Endothelial cell of umbilical vein (primary cell): ENCODE measurements at regions not wholly inside any gene's neighbourhood (a gene's known extent, or its start where the extent isn't known, plus 50 kb on each side); places are given as distances from the start of the nearest gene placed in this dataset.

Experiments
- BruUV-seq: library from RNA; stranded (reverse); fragments of 400-500 nt; replicated peaks from 2 replicates; lab custom pipeline; 2021; lab: Mats Ljungman, UMichigan
- CTCF ChIA-PET: fragments of 300-600, 350-600 bp; sonication (Branson Sonifier 250); formaldehyde crosslinking; loops from one replicate; lab custom pipeline; 2021; ENCODE audit warnings: antibody characterized with exemption, inconsistent platforms; lab: Charles Lee
- POLR2A ChIA-PET: fragments of 300-600, 350-600 bp; sonication (Branson Sonifier 250); formaldehyde crosslinking; loops from one replicate; lab custom pipeline; 2021; ENCODE audit warnings: antibody characterized with exemption, inconsistent platforms; lab: Charles Lee
- DNase-seq: peaks from one replicate; pipeline ENCODE4 v3.0.0-alpha.2; 2011; ENCODE audit warnings: low read depth, low spot score
- FAIRE-seq: peaks from 2 replicates; lab custom pipeline; 2011; peaks lifted over from hg19 to GRCh38; lab: Jason Lieb, UNC
- H2AFZ ChIP-seq: 2 replicates; pipeline ENCODE4 v1.6.0; 2012; ENCODE audit warnings: low read depth, low read length, control low read depth, inconsistent platforms
- H3K27ac ChIP-seq: 2 replicates; pipeline ENCODE4 v1.5.1; 2011; ENCODE audit warnings: low read depth, mild to moderate bottlenecking, control low read depth, low read length, moderate library complexity; ENCODE audit not compliant: insufficient read depth
- H3K27me3 ChIP-seq, 2 experiments: 2 replicates each; pipeline versions ENCODE4 v1.6.0 to v1.6.1; 2011; ENCODE audit warnings: low read length in 2 of 2, mixed read lengths in 1 of 2; ENCODE audit not compliant: control insufficient read depth in 2 of 2, insufficient read depth in 2 of 2
- H3K36me3 ChIP-seq, 2 experiments: 2 replicates in 1 of 2; 3 replicates in 1 of 2; pipeline ENCODE4 v1.5.1; 2011; ENCODE audit warnings: low read length in 2 of 2, mild to moderate bottlenecking in 1 of 2, moderate library complexity in 1 of 2; ENCODE audit not compliant: control insufficient read depth in 2 of 2, insufficient read depth in 2 of 2; ENCODE audit errors: extremely low read depth in 1 of 2
- H3K4me1 ChIP-seq: 3 replicates; pipeline ENCODE4 v1.5.1; 2011; ENCODE audit warnings: mild to moderate bottlenecking, low read length; ENCODE audit not compliant: control insufficient read depth, insufficient read depth; ENCODE audit errors: extremely low read depth
- H3K4me2 ChIP-seq: 2 replicates; pipeline ENCODE4 v1.6.1; 2011; ENCODE audit warnings: low read length, control low read depth, mixed read lengths; ENCODE audit not compliant: insufficient read depth
- H3K4me3 ChIP-seq, 3 experiments: fragments of 200-600 bp in 1 of 3; sonication (generic), shearing (Covaris generic) in 1 of 3; replicated peaks in 1 of 3; 2 replicates each; pipeline ENCODE4 v1.5.1; 2011 to 2016; ENCODE audit warnings: control low read depth in 3 of 3, low read length in 3 of 3, mild to moderate bottlenecking in 2 of 3, inconsistent platforms in 1 of 3, low read depth in 1 of 3, moderate library complexity in 1 of 3; ENCODE audit not compliant: insufficient read depth in 1 of 3
- H3K79me2 ChIP-seq: 2 replicates; pipeline ENCODE4 v1.6.0; 2012; ENCODE audit warnings: low read length, inconsistent platforms; ENCODE audit not compliant: control insufficient read depth, insufficient read depth
- H3K9ac ChIP-seq: replicated peaks from 2 replicates; pipeline ENCODE3; 2011; ENCODE audit warnings: low read length, control low read depth; ENCODE audit not compliant: insufficient read depth; ENCODE audit errors: extremely low read depth
- H3K9me1 ChIP-seq: replicated peaks from 3 replicates; pipeline ENCODE4 v1.6.0; 2011; ENCODE audit warnings: mild to moderate bottlenecking, low read length; ENCODE audit not compliant: control insufficient read depth, insufficient read depth; ENCODE audit errors: extremely low read depth
- H3K9me3 ChIP-seq: replicated peaks from 2 replicates; pipeline ENCODE4 v1.5.1; 2012; ENCODE audit warnings: low read length, inconsistent platforms; ENCODE audit not compliant: control insufficient read depth, insufficient read depth
- H4K20me1 ChIP-seq: replicated peaks from 2 replicates; pipeline ENCODE3; 2011; ENCODE audit warnings: mild to moderate bottlenecking, low read length; ENCODE audit not compliant: control insufficient read depth, insufficient read depth; ENCODE audit errors: extremely low read depth
- CTCF ChIP-seq, 2 donors: IDR thresholded peaks; 1 replicate in 1 of 2; 2 replicates in 1 of 2; pipeline ENCODE4 v1.5.1; 2011; ENCODE audit warnings: low read length in 2 of 2, mild to moderate bottlenecking in 2 of 2, moderate library complexity in 2 of 2, control low read depth in 1 of 2, inconsistent platforms in 1 of 2, low read depth in 1 of 2; ENCODE audit not compliant: insufficient read depth in 1 of 2; ENCODE audit errors: extremely low read depth in 1 of 2
- EZH2 ChIP-seq: IDR thresholded peaks from 2 replicates; pipeline ENCODE4 v1.6.1; 2012; ENCODE audit warnings: borderline replicate concordance, low read depth, mild to moderate bottlenecking, moderate library complexity, low read length, inconsistent platforms; ENCODE audit not compliant: severe bottlenecking
- FOS ChIP-seq: IDR thresholded peaks from 2 replicates; pipeline ENCODE4 v1.6.1; 2011; ENCODE audit warnings: mild to moderate bottlenecking, low read length, moderate library complexity, borderline replicate concordance; ENCODE audit not compliant: insufficient read depth
- GATA2 ChIP-seq: IDR thresholded peaks from 2 replicates; pipeline ENCODE4 v1.7.0; 2011; ENCODE audit warnings: low read depth, mild to moderate bottlenecking, moderate library complexity, mixed read lengths, low read length; ENCODE audit not compliant: insufficient read length, insufficient read depth
- JUN ChIP-seq: IDR thresholded peaks from 2 replicates; pipeline ENCODE4 v1.6.1; 2011; ENCODE audit warnings: borderline replicate concordance, low read depth; ENCODE audit not compliant: insufficient read length, insufficient read depth
- MYC ChIP-seq: IDR thresholded peaks from one replicate; pipeline ENCODE4 v1.6.1; 2011; ENCODE audit warnings: mild to moderate bottlenecking, low read depth, low read length
- POLR2A ChIP-seq: IDR thresholded peaks from 2 replicates; pipeline ENCODE4 v1.6.1; 2012; ENCODE audit warnings: low read depth, mild to moderate bottlenecking, control low read depth, low read length
- POLR2AphosphoS5 ChIP-seq: IDR thresholded peaks from 2 replicates; pipeline ENCODE4 v1.6.1; 2012; ENCODE audit warnings: low read depth, mild to moderate bottlenecking, control low read depth, low read length, moderate library complexity; ENCODE audit not compliant: insufficient read depth
- dilution Hi-C: fragments of 300-500 bp; cut with MboI; formaldehyde crosslinking; loops from one replicate; pipeline ENCODE4 v1.15.0; 2019; ENCODE audit warnings: low sequenced_read_pairs; ENCODE audit not compliant: extremely low pct_ligation_motif_present
- intact Hi-C: fragments of 100-400 bp; cut with micrococcal nuclease; formaldehyde crosslinking; loops from one replicate; pipeline ENCODE4 v1.10.0; 2022
- TF ChIP-seq, protein P1 (sequence below): IDR thresholded peaks from 2 replicates; pipeline ENCODE4 v1.6.1; 2011; ENCODE audit not compliant: insufficient read depth, insufficient read length

DNA sequence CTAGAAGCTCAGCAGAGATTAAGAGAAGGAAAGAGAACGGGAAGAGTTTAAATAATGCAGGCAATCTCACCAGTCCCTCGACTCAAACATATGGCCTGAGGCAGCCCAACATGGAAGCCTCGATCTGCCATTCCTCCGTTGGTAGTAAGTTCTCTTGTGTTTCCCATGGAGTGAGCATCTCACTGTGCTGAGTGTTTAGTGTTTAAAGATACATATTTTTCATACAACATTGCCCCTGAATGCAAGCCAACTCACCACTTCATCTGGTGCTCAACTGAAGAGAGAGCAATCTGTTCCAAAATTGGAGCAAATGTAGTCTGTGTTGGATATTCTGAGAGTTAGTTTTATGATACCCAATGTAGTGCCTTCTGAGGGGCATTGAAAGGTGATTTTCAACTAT is 171.5 kb upstream of the ATP10B start:
- H3K4me2 ChIP-seq: no peak overlapping the region
- H3K4me1 ChIP-seq: no peaks in the 10 kb centered on the region
- intact Hi-C loops: no loop called here
- TF ChIP-seq, protein P1, sequence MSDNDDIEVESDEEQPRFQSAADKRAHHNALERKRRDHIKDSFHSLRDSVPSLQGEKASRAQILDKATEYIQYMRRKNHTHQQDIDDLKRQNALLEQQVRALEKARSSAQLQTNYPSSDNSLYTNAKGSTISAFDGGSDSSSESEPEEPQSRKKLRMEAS: no peak
- TF ChIP-seq FOS (no peak), EZH2 (no peak), CTCF (IDR thresholded peaks at IDR 0.05; ENCODE audit: extremely low read depth in 1 of 2, insufficient read depth in 1 of 2, low read depth in 1 of 2, low read length in 2 of 2) (no peak), POLR2AphosphoS5 (no peak), POLR2A (no peak), JUN (no peak), MYC (no peak), GATA2 (no peak)
- no TSS peak for BruUV-seq
- no peak overlapping the region for H3K4me3 ChIP-seq
- H3K79me2 ChIP-seq: no peaks in the 10 kb centered on the region
- H3K9me1 ChIP-seq: no peaks in the 10 kb centered on the region
- ChIA-PET POLR2A (no interaction called here), CTCF (no interaction called here)
- H3K9me3 ChIP-seq: peaks cover 4% of the 10 kb centered on the region
- H3K27me3 ChIP-seq: no peaks in the 10 kb centered on the region
- no peak for FAIRE-seq
- H3K27ac ChIP-seq: no peak overlapping the region
- DNase-seq: no peak
- H4K20me1 ChIP-seq: no peaks in the 10 kb centered on the region
- dilution Hi-C loops: no loop called here
- no peaks in the 10 kb centered on the region for H3K36me3 ChIP-seq
- H3K9ac ChIP-seq: no peak overlapping the region
- H2AFZ ChIP-seq: no peak overlapping the region
